ENCODE measurements at regions not wholly inside any gene's neighbourhood (a gene's known extent, or its start where the extent isn't known, plus 50 kb on each side); places are given as distances from the start of the nearest gene placed in this dataset.
"Not testable (repeated sequence)": the region's sequence is repeated elsewhere in the genome, so short reads cannot be mapped to it uniquely, and the experiment has no call there.

DNA sequence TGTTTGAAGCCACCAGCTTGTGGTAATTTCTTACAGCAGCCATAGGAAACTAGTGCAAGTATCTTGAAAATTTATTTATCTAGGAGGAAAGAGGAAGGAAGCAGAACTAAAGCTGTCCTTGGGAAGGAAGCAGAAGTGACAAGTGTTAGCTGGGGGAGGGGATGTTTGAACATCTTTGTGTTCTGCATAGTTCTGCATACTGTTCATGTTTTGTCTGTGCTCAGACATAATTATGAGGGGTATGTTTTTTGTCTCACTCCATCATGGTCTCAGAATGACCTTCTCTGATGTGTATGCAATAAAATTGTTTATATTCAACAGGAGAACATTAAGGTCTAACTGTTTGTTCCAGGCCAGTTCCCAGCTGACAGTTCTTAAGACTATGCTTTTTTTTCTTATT lies 606.5 kb downstream of the GALC start:
- DNase-seq: no peak
- no peaks in the 10 kb centered on the region for H3K36me3 ChIP-seq
- H3K9me3 ChIP-seq: no peaks in the 10 kb centered on the region
- H3K4me3 ChIP-seq: no peak overlapping the region
- no peaks in the 10 kb centered on the region for H3K27me3 ChIP-seq

- no peaks in the 10 kb centered on the region for H3K27me3 ChIP-seq
- no peaks in the 10 kb centered on the region for H3K36me3 ChIP-seq
- H3K4me3 ChIP-seq: no peak overlapping the region
- no peaks in the 10 kb centered on the region for H3K9me3 ChIP-seq
- DNase-seq: no peak
These were observed 612.9 kb downstream of the GALC start for GRCh38 chr14:87380054-87380453.

GRCh38 chr14:87368751-87369150 lies 624.2 kb downstream of the GALC start:
- Histone ChIP-seq H3K36me3 (no peaks in the 10 kb centered on the region), H3K9me3 (no peaks in the 10 kb centered on the region), H3K4me3 (no peak overlapping the region), H3K27me3 (no peaks in the 10 kb centered on the region)
- DNase-seq: no peak

DNA sequence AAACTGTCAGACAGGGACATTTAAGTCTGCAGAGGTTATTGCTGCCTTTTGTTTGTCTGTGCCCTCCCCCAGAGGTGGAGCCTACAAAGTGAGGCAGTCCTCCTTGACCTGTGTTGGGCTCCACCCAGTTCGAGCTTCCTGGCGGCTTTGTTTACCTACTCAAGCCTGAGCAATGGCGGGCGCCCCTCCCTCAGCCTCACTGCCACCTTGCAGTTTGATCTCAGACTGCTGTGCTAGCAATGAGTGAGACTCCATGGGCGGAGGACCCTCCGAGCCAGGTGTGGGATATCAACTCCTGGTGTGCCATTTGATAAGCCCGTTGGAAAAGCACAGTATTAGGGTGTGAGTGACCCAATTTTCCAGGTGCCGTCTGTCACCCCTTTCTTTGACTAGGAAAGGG lies 632.7 kb downstream of the GALC start:
- not testable (repeated sequence) for H3K27me3 ChIP-seq, H3K4me3 ChIP-seq, H3K36me3 ChIP-seq, H3K9me3 ChIP-seq, DNase-seq

- DNase-seq: no peak
- Histone ChIP-seq H3K36me3 (no peaks in the 10 kb centered on the region), H3K9me3 (no peaks in the 10 kb centered on the region), H3K27me3 (no peaks in the 10 kb centered on the region), H3K4me3 (no peak overlapping the region)
These were observed 642.0 kb downstream of the GALC start for GRCh38 chr14:87351007-87351406.

- Histone ChIP-seq H3K27me3 (no peaks in the 10 kb centered on the region), H3K9me3 (no peaks in the 10 kb centered on the region), H3K36me3 (no peaks in the 10 kb centered on the region), H3K4me3 (no peak overlapping the region)
- DNase-seq: no peak
These were observed 643.1 kb downstream of the GALC start for GRCh38 chr14:87349921-87350320.

DNA sequence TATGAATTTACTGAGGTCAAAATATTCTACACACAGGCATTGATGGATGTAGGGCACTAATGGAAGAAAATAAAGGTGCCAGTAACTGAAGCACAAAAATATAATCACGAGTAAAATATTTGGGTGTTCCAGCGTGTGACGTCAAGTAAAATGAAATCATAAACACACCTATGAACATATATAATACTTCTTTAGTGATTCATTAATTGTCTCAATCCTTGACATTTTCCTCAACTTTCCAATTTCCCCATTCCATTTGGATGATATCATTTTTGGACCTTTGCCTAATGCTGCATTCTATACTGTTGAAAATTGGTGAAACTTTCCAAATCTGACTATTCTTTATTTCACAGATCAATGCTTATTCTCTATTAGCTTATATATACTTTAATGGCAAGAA lies 649.3 kb downstream of the GALC start:
- DNase-seq: no peak
- H3K9me3 ChIP-seq: no peaks in the 10 kb centered on the region
- no peak overlapping the region for H3K4me3 ChIP-seq
- no peaks in the 10 kb centered on the region for H3K36me3 ChIP-seq
- no peaks in the 10 kb centered on the region for H3K27me3 ChIP-seq

GRCh38 chr14:87334997-87335685 lies 657.8 kb downstream of the GALC start:
- Histone ChIP-seq H3K4me3 (no peak overlapping the region), H3K27me3 (no peaks in the 10 kb centered on the region), H3K9me3 (no peaks in the 10 kb centered on the region), H3K36me3 (no peaks in the 10 kb centered on the region)
- DNase-seq: no peak

GRCh38 chr14:87331991-87332390 lies 661.0 kb downstream of the GALC start:
- H3K36me3 ChIP-seq: no peaks in the 10 kb centered on the region
- no peaks in the 10 kb centered on the region for H3K27me3 ChIP-seq
- H3K9me3 ChIP-seq: no peaks in the 10 kb centered on the region
- DNase-seq: no peak
- H3K4me3 ChIP-seq: no peak overlapping the region

GRCh38 chr14:87325741-87326140 lies 667.2 kb downstream of the GALC start:
- DNase-seq: no peak
- no peaks in the 10 kb centered on the region for H3K9me3 ChIP-seq
- H3K4me3 ChIP-seq: no peak overlapping the region
- H3K27me3 ChIP-seq: no peaks in the 10 kb centered on the region
- no peaks in the 10 kb centered on the region for H3K36me3 ChIP-seq

GRCh38 chr14:87323191-87323590 lies 669.8 kb downstream of the GALC start:
- H3K36me3 ChIP-seq: no peaks in the 10 kb centered on the region
- no peak for DNase-seq
- no peaks in the 10 kb centered on the region for H3K27me3 ChIP-seq

GRCh38 chr14:87321548-87321947 lies 671.4 kb downstream of the GALC start:
- no peak overlapping the region for H3K4me3 ChIP-seq
- DNase-seq: no peak
- H3K9me3 ChIP-seq: no peaks in the 10 kb centered on the region
- no peaks in the 10 kb centered on the region for H3K36me3 ChIP-seq
- H3K27me3 ChIP-seq: no peaks in the 10 kb centered on the region

More at GRCh38 chr14:87323191-87323590, 669.8 kb downstream of the GALC start:
- Histone ChIP-seq H3K9me3 (no peaks in the 10 kb centered on the region), H3K4me3 (no peak overlapping the region)

DNA sequence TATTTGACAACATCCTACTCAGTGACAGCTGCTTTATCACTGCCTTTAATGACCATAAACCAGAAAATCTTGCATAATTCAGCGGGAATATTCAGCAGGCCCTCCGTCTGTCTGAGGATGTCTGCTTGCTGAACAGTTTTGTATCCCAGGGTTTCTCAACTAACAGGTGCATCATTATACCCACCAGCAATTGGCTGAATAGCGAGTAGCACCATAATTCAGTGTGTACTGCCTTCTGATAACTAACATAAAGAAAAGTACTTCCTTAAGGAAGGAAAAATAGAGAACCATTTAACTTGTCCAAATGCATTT lies 680.1 kb downstream of the GALC start:
- H3K27me3 ChIP-seq: no peaks in the 10 kb centered on the region
- no peaks in the 10 kb centered on the region for H3K9me3 ChIP-seq
- DNase-seq: no peak
- H3K36me3 ChIP-seq: no peaks in the 10 kb centered on the region
- H3K4me3 ChIP-seq: no peak overlapping the region

- H3K36me3 ChIP-seq: no peaks in the 10 kb centered on the region
- no peaks in the 10 kb centered on the region for H3K27me3 ChIP-seq
- DNase-seq: no peak
- no peaks in the 10 kb centered on the region for H3K9me3 ChIP-seq
- no peak overlapping the region for H3K4me3 ChIP-seq
These were observed 680.7 kb downstream of the GALC start for GRCh38 chr14:87312169-87312893.

- Histone ChIP-seq H3K36me3 (no peaks in the 10 kb centered on the region), H3K4me3 (no peak overlapping the region), H3K9me3 (no peaks in the 10 kb centered on the region), H3K27me3 (no peaks in the 10 kb centered on the region)
- no peak for DNase-seq
These were observed 683.4 kb downstream of the GALC start for GRCh38 chr14:87309557-87309956.

GRCh38 chr14:87306409-87307168 lies 686.4 kb downstream of the GALC start:
- Histone ChIP-seq H3K27me3 (no peaks in the 10 kb centered on the region), H3K9me3 (no peaks in the 10 kb centered on the region), H3K36me3 (no peaks in the 10 kb centered on the region), H3K4me3 (no peak overlapping the region)
- DNase-seq: no peak

GRCh38 chr14:87305345-87305744 lies 687.6 kb downstream of the GALC start:
- H3K4me3 ChIP-seq: no peak overlapping the region
- H3K36me3 ChIP-seq: no peaks in the 10 kb centered on the region
- H3K27me3 ChIP-seq: no peaks in the 10 kb centered on the region
- no peaks in the 10 kb centered on the region for H3K9me3 ChIP-seq
- no peak for DNase-seq

DNA sequence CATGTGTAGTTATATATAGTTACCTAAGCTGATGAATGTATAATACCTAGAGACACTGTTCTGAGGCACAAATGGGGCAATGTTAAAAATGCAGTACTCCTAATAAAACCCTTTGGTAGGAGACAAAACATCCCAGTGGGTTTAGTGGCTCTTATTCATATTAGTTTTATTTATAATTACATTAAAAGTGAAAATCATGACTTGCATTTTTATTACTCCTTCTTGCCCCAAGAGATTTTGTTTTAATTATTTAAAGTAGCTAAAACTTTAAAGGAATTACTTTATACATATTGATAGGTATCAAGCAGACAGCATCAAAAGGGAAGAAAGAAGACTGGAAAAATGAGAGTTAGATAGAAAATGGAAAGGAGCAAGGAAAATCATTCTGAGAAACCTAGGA lies 688.6 kb downstream of the GALC start:
- H3K36me3 ChIP-seq: no peaks in the 10 kb centered on the region
- DNase-seq: no peak

More for the DNA sequence above, 688.6 kb downstream of the GALC start:
- H3K9me3 ChIP-seq: no peaks in the 10 kb centered on the region
- H3K27me3 ChIP-seq: no peaks in the 10 kb centered on the region
- H3K4me3 ChIP-seq: no peak overlapping the region
